HG03520 (cell line): ENCODE measurements at regions not wholly inside any gene's neighbourhood (a gene's known extent, or its start where the extent isn't known, plus 50 kb on each side); places are given as distances from the start of the nearest gene placed in this dataset.
"Not testable (repeated sequence)": the region's sequence is repeated elsewhere in the genome, so short reads cannot be mapped to it uniquely, and the experiment has no call there.

ENCODE experiments used
- ATAC-seq: cut with Tn5 transposase; IDR thresholded peaks from one replicate; pipeline ENCODE4 v1.9.1; 2021; ENCODE audit warnings: mild to moderate bottlenecking, moderate library complexity; ENCODE audit not compliant: unreplicated experiment

GRCh38 chr3:5731100-5731499 lies 543.6 kb downstream of the EDEM1 start:
- no peak for ATAC-seq

DNA sequence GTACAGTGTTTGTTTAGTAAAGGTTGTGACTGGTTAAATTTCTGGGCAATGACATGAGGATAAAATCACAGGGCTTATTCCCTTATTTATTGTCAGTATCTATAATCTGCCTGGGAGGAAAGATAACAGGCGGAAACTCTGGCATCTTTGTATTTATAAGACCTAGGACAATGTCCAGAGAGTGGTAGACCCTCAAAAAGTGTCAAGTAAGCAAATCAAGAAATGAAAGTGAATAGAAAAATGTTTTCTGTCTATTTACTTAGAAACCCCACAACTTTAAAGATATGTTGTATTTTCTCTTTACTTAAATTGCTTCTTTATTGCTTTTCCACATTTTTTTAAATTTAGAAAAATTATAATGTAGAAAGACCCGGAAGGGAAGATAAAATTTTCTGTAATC lies 544.6 kb downstream of the EDEM1 start:
- no peak for ATAC-seq

DNA sequence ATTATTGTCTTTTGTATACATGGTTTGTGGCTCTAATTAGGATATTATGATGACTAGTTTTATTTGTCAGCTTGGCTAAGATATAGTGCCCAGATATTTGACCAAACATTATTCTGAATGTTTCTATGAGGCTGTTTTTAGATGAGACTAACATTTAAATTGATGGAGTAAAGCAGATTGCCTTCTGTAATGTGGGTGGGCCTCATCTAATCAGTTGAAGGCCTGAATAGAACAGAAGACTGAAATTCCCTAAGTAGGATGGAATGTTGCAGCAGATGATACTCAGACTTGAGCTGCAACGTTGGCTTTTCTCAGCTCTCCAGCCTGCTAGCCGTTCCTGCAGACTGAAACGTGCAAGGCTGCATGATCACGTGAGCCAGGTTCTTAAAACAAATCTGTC lies 546.5 kb downstream of the EDEM1 start:
- no peak for ATAC-seq

GRCh38 chr3:5735896-5736295 lies 548.4 kb downstream of the EDEM1 start:
- no peak for ATAC-seq

GRCh38 chr3:5739299-5739935 lies 551.9 kb downstream of the EDEM1 start:
- ATAC-seq, result no peak

DNA sequence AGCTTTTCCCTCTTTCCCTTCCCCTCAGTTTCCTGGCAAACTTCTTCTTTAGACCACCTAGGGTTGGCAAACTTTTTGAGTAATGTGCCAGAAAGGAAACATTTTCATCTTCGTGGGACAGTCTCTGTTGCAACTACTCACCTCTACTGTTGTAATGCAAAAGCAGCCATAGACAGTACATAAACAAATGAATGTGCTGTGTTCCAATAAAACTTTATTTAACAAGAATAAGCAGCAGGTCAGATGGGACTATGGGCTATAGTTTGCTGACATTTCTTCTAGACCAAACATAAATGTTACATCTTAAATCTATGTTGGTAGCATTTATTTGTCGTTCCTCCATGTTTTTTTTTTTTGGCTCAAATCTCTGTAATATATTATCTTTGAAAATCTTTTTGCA lies 552.4 kb downstream of the EDEM1 start:
- ATAC-seq, result no peak

- no peak for ATAC-seq
Measured at GRCh38 chr3:5741017-5741416, 553.5 kb downstream of the EDEM1 start.

- ATAC-seq, result no peak
Measured at GRCh38 chr3:5750091-5750490, 562.6 kb downstream of the EDEM1 start.

DNA sequence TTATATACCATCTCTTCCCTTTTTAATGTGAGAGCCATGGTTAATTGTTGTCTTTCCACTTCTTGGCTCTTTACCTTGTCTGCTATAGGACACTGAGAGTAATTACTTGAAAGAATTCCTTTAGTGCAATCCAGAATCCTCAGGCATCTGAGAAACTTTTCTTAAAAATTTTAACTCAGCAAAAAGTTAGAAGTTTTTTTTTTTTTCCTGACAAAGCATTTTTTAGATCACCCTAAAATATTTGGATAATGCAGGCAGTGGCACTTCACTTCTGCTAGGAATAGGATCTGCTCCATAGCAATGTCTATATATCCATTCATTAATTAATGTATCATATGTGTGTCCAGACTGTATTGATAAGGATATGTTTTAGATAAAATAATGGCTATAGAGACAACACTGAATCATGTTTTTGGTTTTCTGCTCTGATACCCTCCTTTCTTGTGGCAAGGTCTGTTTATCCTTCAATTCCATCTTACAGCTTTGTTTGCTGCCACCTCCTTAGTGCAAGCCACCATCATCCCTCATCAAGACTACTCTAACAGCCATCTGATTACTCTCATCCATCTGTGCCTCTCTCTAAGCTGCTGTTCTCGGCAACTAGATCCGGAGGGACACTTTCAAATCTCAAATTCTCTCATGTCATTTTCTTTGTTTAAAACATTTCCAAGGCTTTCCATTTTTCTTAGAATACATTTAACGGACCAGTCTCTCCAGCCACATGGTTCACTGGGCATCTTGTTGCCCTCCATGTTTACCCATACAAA lies 563.5 kb downstream of the EDEM1 start:
- no peak for ATAC-seq

GRCh38 chr3:5754602-5755001 lies 567.1 kb downstream of the EDEM1 start:
- ATAC-seq, result no peak

- no peak for ATAC-seq
Measured at GRCh38 chr3:5756443-5756842, 568.9 kb downstream of the EDEM1 start.

DNA sequence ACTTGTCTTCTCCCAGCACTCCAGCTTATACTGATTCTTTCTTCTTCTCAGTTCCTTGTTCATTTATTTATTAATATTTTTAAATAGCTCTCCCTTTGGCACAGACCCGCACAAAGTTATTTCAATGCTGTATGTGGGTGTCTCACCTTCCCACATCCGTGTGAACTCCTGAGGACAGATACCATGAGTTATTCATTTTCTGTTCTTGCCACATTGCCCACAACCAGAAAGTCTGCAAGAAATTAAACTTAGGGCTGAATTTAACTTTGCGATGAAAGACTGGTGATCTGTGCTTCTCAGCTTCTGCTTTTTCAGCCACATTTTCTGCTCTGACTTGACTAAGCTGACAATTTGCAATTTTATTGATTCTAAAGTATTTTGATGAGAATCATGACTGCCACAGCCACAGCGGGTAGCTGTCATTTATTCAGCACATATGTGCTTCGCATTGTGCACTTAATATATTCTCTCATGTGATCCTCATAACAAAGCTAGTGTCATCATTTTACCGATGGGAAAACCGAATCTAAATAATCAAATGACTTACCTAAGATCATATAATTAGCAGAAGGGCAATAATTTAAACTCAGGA lies 569.8 kb downstream of the EDEM1 start:
- no peak for ATAC-seq

DNA sequence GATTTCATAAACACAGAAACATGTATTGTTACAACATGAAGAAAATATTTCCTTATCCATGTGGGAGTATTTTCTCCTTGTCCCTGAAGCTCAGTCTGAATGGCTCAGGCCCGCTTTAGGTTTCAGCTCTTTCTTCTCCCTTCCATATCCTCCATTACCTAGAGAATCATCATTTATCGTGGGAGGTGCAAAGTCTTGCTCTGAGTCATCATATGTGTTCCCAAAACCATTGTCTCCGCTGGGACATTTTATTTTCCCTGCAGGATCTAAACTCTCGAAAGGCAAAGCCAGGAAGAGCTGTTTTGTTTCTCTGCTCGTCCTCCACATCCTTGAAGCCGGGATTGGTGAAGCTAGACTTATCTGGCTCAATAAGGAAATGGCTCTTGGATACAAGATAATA lies 571.2 kb downstream of the EDEM1 start:
- ATAC-seq, result no peak

DNA sequence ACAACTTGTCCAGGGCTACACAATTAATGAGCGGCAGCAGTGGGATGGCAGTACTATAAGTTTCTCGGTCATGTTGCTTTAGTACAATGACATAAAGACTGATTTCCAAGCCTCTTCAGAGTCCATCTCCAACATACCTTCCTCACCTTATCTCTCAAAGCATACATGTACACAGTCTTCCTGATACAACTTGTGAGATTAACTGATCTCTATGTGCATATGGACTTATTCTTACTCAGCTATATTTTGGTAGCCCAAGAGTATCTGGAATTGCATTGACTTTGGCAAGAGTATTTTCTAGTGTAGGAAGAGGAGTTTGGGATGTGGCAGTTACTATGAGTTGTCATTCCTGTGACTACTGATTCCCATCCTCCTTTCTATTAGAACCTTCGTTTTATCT lies 575.0 kb downstream of the EDEM1 start:
- ATAC-seq, result no peak

DNA sequence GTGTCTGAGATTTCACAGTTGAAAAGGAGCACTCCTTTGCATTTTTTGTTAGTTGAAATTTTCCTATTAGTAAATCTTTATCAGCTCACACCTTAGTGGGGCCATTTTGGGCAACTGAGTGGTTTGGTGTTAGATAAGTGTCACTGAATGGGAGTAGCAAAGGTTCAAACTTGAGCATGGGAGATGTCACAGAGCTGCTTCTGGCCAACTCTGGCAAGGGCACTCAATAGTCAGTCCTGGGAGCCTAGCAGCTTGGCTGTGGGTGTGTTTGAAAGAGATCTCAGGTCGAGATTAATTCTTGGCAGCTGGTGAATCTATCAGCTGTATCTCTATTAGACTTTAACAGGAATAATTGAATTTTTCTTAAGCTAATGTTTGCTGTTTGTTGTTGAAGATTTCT lies 579.3 kb downstream of the EDEM1 start:
- ATAC-seq, result no peak

DNA sequence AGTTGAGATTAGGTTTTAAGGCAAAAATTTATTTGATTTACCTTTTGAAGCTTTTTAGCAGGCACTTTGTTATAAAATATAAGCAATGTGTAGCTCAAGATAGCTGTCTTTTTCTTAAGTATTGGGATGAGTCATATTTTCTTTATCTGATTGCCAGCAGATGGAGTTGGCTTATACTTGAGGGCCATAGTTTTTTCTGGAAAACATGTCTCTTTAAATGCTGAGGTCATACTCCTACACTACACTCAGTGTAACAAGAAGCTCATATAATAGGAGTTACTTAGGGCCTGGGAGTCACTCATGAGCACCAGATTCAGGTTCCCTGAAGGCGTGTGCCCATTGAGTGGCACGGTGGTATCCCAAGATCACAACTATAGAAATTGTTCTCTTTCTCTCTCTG lies 579.8 kb downstream of the EDEM1 start:
- ATAC-seq, result no peak

GRCh38 chr3:5768281-5768945 lies 580.9 kb downstream of the EDEM1 start:
- ATAC-seq, result no peak

DNA sequence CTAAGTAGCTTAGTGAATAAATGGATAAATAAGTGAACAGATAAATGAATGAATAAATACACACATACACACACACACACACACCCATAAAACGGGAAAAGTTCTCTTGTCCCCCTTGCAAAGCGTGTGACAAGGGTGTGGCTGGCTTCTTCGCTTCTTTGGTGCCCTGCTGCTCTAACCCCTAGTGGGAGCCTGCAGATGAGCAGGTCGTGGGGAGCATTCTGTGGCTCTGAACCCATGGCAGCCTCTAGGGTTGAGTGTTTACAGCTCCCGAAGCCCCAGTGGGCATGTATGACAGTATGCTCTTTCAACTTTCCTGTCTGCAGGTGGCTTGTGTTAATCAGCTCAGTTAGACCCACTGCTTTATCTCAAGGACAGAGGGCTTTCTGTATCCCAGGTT lies 582.3 kb downstream of the EDEM1 start:
- no peak for ATAC-seq

DNA sequence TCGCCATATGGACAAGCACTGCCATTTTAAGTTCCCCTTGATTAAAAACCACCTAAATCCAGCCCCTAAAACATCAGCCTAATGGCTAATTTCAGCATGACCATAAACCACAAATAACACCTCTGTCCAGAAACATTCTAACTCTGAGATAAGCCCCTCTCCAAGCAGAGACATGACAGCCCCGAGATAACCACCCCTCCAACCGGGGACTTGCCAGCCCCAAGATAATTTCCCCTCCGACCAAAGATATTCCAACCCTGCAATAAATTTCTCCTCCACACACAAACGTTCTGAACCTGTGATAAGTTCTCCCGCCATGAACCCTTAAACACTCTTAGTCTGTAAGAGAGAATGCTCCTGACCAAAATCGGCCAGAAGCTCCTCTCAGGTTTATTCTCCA lies 586.8 kb downstream of the EDEM1 start:
- ATAC-seq, result no peak

DNA sequence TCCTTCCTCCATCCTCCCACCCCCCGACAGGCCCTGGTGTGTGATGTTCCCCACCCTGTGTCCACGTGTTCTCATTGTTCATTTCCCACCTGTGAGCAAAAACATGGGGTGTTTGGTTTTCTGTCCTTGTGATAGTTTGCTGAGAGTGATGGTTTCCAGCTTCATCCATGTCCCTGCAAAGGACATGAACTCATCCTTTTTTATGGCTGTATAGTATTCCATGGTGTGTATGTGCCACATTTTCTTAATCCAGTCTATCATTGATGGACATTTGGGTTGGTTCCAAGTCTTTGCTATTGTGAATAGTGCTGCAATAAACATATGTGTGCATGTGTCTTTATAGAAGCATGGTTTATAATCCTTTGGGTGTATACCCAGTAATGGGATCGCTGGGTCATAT lies 587.6 kb downstream of the EDEM1 start:
- not testable (repeated sequence) for ATAC-seq

GRCh38 chr3:5784690-5785089 lies 597.2 kb downstream of the EDEM1 start:
- no peak for ATAC-seq
